GM18907 (cell line): ENCODE measurements at regions not wholly inside any gene's neighbourhood (a gene's known extent, or its start where the extent isn't known, plus 50 kb on each side); places are given as distances from the start of the nearest gene placed in this dataset.

Experiments used
- ATAC-seq: cut with Tn5 transposase; IDR thresholded peaks from one replicate; pipeline ENCODE4 v1.9.1; 2021; ENCODE audit warnings: mild to moderate bottlenecking, moderate library complexity; ENCODE audit not compliant: unreplicated experiment

- no peak for ATAC-seq
These were observed 189.3 kb upstream of the VGLL2 start for GRCh38 chr6:117076076-117076475.

DNA sequence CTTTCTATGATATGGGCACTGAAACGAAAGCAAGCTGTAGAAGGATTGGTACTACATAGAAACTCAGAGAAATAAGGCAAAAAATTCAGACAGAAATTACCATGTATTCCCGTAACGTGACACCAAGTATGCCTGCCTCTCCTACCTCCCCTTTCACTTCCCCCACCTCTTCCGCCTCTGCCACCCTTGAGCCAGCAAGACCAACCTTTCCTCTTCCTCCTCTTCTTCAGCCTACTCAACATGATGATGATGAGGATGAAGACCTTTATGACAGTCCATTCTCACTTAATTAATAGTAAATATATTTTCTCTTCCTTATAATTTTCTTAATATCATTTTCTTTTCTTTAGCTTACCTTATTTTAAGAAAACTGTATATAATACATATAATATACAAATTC, 188.1 kb upstream of the VGLL2 start:
- ATAC-seq, result no peak

GRCh38 chr6:117078624-117079023, 186.7 kb upstream of the VGLL2 start:
- no peak for ATAC-seq

GRCh38 chr6:117079951-117080350, 185.4 kb upstream of the VGLL2 start:
- no peak for ATAC-seq

GRCh38 chr6:117089604-117090003, 175.8 kb upstream of the VGLL2 start:
- no peak for ATAC-seq

DNA sequence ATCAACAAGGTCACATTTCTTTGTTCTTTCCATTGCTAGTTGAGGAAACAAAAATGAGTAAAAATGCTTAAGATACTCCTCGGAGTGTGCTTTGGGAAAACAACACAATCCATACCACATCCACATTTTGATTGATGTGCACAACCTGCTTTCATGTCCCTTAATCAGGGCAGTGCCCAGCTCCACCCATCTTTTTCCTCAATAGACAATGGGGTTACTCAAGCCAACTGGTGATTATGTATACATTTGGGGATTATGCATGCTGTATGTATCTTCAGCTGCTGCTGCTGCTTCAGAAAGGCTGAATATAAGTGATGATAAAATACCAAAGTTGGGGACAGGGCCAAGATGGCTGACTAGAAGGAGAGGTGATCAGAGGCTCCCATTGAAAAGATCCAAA, 155.2 kb upstream of the VGLL2 start:
- no peak for ATAC-seq

- no peak for ATAC-seq
These were observed 154.6 kb upstream of the VGLL2 start for GRCh38 chr6:117110737-117111136.

GRCh38 chr6:117117652-117118051, 147.7 kb upstream of the VGLL2 start:
- ATAC-seq, result no peak

- no peak for ATAC-seq
These were observed 146.9 kb upstream of the VGLL2 start for GRCh38 chr6:117118490-117118889.

DNA sequence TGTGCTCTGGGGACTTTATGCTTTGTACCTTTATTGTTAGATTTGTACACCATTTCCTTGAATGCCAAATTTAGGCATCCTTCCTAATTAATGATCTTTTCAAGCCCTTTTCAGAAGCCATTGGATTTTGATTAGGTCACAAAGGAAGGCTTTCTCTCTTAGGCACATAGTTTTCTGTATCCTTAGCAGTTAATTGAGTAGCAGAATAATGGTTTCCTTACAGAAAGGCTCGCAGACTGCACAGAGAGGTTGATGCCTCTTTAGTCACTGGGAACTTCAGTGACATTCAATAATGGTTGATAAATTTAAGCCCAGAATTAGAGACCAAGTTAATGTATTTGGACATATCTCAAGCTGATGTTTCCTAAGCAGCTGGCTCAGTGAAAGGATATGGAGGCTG, 139.1 kb upstream of the VGLL2 start:
- ATAC-seq, result no peak

DNA sequence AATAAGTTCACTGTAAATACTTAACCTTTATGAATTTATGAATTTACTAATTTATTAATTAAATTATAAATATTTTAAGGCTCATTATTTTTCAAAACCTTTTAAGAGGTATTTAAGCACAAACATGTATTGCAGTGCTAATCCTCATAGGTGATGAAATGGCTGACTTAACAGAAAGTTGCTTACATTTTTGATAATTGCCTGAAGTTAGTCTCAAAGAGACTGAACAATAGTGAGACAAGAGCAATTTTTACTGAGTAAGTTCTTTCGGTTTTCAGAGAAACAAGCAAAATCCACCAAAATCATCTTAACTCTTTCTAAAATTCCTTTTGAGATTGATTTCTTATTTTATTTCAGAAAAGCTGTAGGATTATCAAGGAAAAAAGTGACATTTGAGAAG, 137.3 kb upstream of the VGLL2 start:
- no peak for ATAC-seq

DNA sequence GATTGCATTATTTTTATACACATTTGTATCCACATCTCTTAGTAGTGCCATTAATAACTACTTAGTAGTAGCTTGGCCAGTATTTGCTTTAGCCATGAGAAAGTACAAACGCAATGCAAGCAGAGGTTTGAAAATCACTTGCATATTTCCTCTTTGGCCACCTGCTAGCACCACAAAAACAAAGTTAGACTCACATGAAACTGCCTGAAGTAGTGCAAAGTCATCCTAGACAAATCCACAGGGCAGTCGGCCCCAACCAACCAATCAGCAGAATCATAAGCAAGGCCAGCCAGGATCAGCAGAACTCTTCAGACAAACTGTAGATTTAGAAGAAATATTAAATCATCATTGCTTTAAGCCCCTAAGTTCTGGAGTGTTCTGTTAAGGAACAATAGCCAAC, 135.2 kb upstream of the VGLL2 start:
- ATAC-seq, result no peak

- no peak for ATAC-seq
These were observed 128.7 kb upstream of the VGLL2 start for GRCh38 chr6:117136702-117137101.

- no peak for ATAC-seq
These were observed 127.6 kb upstream of the VGLL2 start for GRCh38 chr6:117137711-117138110.

DNA sequence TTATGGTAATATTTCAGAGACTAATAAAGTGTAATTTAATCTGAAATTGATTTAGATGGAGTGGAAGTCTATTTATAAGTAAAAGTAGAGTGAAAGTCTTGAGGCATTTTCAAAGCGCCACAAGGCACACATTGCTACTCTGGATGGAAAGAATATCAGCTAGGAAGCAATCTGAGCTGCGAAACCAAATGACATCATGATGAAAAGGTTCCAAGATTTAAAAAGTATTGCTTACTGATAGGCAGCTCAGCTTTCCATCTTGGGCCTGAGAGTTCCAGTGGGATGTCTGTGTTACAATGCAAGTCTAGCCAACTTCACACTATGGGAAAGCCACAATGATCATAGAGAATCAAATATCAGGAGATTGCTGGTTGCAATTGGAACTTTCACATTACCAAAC, 126.9 kb upstream of the VGLL2 start:
- ATAC-seq, result no peak

- ATAC-seq, result no peak
These were observed 126.4 kb upstream of the VGLL2 start for GRCh38 chr6:117138920-117139319.

- no peak for ATAC-seq
These were observed 123.2 kb upstream of the VGLL2 start for GRCh38 chr6:117142142-117142541.

- no peak for ATAC-seq
These were observed 122.4 kb upstream of the VGLL2 start for GRCh38 chr6:117142995-117143394.

- ATAC-seq, result no peak
These were observed 121.7 kb upstream of the VGLL2 start for GRCh38 chr6:117143647-117144046.

- ATAC-seq, result no peak
These were observed 119.4 kb upstream of the VGLL2 start for GRCh38 chr6:117145940-117146339.

- ATAC-seq, result no peak
These were observed 116.0 kb upstream of the VGLL2 start for GRCh38 chr6:117149324-117149723.

DNA sequence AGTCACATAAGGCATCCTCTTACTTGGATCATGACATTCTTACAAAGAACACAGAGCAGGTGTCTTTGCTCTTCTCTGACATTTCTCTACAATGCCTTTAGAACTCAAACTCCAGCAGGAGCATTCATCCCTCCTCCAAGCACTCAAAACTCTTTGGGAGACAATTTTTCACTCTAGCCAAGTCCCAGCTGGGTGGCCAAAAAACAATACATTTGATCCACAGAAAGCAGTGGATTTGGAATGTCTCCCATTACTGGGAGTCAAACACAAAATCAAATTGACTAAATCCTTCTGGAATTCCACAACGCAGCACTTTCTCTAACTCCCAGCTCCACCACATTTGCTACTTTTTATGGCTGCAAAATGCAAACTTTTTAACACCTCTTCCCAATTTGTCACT, 108.6 kb upstream of the VGLL2 start:
- no peak for ATAC-seq

GRCh38 chr6:117157448-117157847, 107.9 kb upstream of the VGLL2 start:
- ATAC-seq, result no peak

- ATAC-seq, result no peak
These were observed 99.4 kb upstream of the VGLL2 start for GRCh38 chr6:117165911-117166499.
